HEK293 (cell line): ENCODE measurements at regions not wholly inside any gene's neighbourhood (a gene's known extent, or its start where the extent isn't known, plus 50 kb on each side); places are given as distances from the start of the nearest gene placed in this dataset.

Source experiments
- CTCF ChIP-seq: fragments of 450-650 bp; formaldehyde crosslinking; IDR thresholded peaks from 2 replicates; pipeline ENCODE4 v1.5.1; 2016; ENCODE audit warnings: missing biosample characterization, missing genetic modification characterization
- RBAK ChIP-seq: fragments of 450-650 bp; formaldehyde crosslinking; IDR thresholded peaks from 2 replicates; pipeline ENCODE4 v1.5.1; 2016; ENCODE audit warnings: missing biosample characterization, missing genetic modification characterization
- SP2 ChIP-seq: fragments of 450-650 bp; formaldehyde crosslinking; IDR thresholded peaks from 2 replicates; pipeline ENCODE4 v1.5.1; 2016; ENCODE audit warnings: missing biosample characterization, missing genetic modification characterization
- SP3 ChIP-seq: fragments of 450-650 bp; formaldehyde crosslinking; IDR thresholded peaks from 2 replicates; pipeline ENCODE4 v1.5.1; 2016; ENCODE audit warnings: missing biosample characterization, missing genetic modification characterization
- ZBTB7A ChIP-seq: fragments of 450-650 bp; formaldehyde crosslinking; IDR thresholded peaks from 2 replicates; pipeline ENCODE4 v1.5.1; 2016; ENCODE audit warnings: low read depth, missing biosample characterization, missing genetic modification characterization
- ZNF19 ChIP-seq: fragments of 450-650 bp; formaldehyde crosslinking; IDR thresholded peaks from 2 replicates; pipeline ENCODE4; 2016; ENCODE audit warnings: missing biosample characterization, missing genetic modification characterization, low read depth
- ZNF24 ChIP-seq: fragments of 450-650 bp; formaldehyde crosslinking; IDR thresholded peaks from 2 replicates; pipeline ENCODE4 v1.5.1; 2016; ENCODE audit warnings: missing biosample characterization, missing genetic modification characterization
- ZNF302 ChIP-seq: fragments of 450-650 bp; formaldehyde crosslinking; IDR thresholded peaks from 2 replicates; pipeline ENCODE4 v1.5.1; 2016; ENCODE audit warnings: missing biosample characterization, missing genetic modification characterization, low read depth
- ZNF518A ChIP-seq: fragments of 450-650 bp; formaldehyde crosslinking; conservative IDR thresholded peaks from 2 replicates; pipeline ENCODE4 v1.5.1; 2016; ENCODE audit warnings: low read depth, missing biosample characterization, missing genetic modification characterization

- TF ChIP-seq CTCF: no peak
- TF ChIP-seq SP2: no peak
- no peak for TF ChIP-seq ZBTB7A (tag by site-specific recombination)
- no peak for TF ChIP-seq ZNF19 (tag by site-specific recombination)
- TF ChIP-seq ZNF302 (tag by site-specific recombination): no peak
- TF ChIP-seq SP3 (tag by site-specific recombination): no peak
- TF ChIP-seq ZNF24 (tag by site-specific recombination): no peak
- TF ChIP-seq RBAK (tag by site-specific recombination): no peak
- no peak for TF ChIP-seq ZNF518A
These were observed 161.7 kb downstream of the INSIG2 start for GRCh38 chr2:118250001-118250400.
